ENCODE measurements at regions not wholly inside any gene's neighbourhood (a gene's known extent, or its start where the extent isn't known, plus 50 kb on each side); places are given as distances from the start of the nearest gene placed in this dataset.

DNA sequence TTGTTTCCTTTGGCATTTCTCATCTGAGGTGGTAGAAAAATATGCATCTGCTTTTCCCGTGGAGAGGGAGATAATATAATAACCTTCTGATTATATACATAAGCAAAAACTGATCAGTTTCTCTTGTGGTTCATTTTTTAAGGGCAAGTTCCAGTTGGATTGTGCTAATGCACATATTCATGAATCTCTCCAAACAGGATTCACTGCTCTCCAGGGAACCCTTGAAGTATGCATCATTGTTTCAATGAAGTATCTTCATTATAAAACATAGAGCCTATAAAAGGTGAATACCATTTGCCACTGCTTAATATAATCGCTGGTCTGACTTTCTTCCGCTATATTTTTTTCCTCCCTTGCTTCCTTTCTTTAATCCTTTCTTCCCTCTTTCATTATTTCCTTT lies 384.7 kb downstream of the FIGN start:
- ChIA-PET CTCF (no interaction called here), POLR2A (no interaction called here)
- DNase-seq (ENCODE audit: low spot score) (no peak), ATAC-seq (no peak)
- no peak overlapping the region for H3K4me3 Mint-ChIP-seq
- TF ChIP-seq, protein P1, sequence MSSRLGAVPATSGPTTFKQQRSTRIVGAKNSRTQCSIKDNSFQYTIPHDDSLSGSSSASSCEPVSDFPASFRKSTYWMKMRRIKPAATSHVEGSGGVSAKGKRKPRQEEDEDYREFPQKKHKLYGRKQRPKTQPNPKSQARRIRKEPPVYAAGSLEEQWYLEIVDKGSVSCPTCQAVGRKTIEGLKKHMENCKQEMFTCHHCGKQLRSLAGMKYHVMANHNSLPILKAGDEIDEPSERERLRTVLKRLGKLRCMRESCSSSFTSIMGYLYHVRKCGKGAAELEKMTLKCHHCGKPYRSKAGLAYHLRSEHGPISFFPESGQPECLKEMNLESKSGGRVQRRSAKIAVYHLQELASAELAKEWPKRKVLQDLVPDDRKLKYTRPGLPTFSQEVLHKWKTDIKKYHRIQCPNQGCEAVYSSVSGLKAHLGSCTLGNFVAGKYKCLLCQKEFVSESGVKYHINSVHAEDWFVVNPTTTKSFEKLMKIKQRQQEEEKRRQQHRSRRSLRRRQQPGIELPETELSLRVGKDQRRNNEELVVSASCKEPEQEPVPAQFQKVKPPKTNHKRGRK (CRISPR knock-in tag; IDR thresholded peaks at IDR 0.05; ENCODE audit: borderline replicate concordance): no peak
- TF ChIP-seq, protein P2, sequence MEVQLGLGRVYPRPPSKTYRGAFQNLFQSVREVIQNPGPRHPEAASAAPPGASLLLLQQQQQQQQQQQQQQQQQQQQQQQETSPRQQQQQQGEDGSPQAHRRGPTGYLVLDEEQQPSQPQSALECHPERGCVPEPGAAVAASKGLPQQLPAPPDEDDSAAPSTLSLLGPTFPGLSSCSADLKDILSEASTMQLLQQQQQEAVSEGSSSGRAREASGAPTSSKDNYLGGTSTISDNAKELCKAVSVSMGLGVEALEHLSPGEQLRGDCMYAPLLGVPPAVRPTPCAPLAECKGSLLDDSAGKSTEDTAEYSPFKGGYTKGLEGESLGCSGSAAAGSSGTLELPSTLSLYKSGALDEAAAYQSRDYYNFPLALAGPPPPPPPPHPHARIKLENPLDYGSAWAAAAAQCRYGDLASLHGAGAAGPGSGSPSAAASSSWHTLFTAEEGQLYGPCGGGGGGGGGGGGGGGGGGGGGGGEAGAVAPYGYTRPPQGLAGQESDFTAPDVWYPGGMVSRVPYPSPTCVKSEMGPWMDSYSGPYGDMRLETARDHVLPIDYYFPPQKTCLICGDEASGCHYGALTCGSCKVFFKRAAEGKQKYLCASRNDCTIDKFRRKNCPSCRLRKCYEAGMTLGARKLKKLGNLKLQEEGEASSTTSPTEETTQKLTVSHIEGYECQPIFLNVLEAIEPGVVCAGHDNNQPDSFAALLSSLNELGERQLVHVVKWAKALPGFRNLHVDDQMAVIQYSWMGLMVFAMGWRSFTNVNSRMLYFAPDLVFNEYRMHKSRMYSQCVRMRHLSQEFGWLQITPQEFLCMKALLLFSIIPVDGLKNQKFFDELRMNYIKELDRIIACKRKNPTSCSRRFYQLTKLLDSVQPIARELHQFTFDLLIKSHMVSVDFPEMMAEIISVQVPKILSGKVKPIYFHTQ (CRISPR knock-in tag; IDR thresholded peaks at IDR 0.05): no peak
- no peak for TF ChIP-seq NR1H2 (CRISPR knock-in tag; IDR thresholded peaks at IDR 0.05)
- TF ChIP-seq RELA (CRISPR knock-in tag; IDR thresholded peaks at IDR 0.05; ENCODE audit: borderline replicate concordance): no peak
- no peak for TF ChIP-seq ELF4 (CRISPR knock-in tag; IDR thresholded peaks at IDR 0.05; ENCODE audit: low read depth)
- no peak for TF ChIP-seq ZNF121 (CRISPR knock-in tag; IDR thresholded peaks at IDR 0.05)
- no peak for TF ChIP-seq SMAD3 (CRISPR knock-in tag; IDR thresholded peaks at IDR 0.05; ENCODE audit: borderline replicate concordance)
- no peak for TF ChIP-seq MYBL2 (CRISPR knock-in tag; IDR thresholded peaks at IDR 0.05)
- TF ChIP-seq GABPB1 (CRISPR knock-in tag; IDR thresholded peaks at IDR 0.05): no peak
- TF ChIP-seq SP1 (CRISPR knock-in tag; conservative IDR thresholded peaks at IDR 0.05): no peak
- TF ChIP-seq, protein P3, sequence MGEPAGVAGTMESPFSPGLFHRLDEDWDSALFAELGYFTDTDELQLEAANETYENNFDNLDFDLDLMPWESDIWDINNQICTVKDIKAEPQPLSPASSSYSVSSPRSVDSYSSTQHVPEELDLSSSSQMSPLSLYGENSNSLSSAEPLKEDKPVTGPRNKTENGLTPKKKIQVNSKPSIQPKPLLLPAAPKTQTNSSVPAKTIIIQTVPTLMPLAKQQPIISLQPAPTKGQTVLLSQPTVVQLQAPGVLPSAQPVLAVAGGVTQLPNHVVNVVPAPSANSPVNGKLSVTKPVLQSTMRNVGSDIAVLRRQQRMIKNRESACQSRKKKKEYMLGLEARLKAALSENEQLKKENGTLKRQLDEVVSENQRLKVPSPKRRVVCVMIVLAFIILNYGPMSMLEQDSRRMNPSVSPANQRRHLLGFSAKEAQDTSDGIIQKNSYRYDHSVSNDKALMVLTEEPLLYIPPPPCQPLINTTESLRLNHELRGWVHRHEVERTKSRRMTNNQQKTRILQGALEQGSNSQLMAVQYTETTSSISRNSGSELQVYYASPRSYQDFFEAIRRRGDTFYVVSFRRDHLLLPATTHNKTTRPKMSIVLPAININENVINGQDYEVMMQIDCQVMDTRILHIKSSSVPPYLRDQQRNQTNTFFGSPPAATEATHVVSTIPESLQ (CRISPR knock-in tag; IDR thresholded peaks at IDR 0.05): no peak
- no peak for TF ChIP-seq NFE2L1 (CRISPR knock-in tag; IDR thresholded peaks at IDR 0.05)
- peaks cover 46% of the 10 kb centered on the region for H3K4me1 Mint-ChIP-seq
- no peak overlapping the region for H3K27ac Mint-ChIP-seq
- no peaks in the 10 kb centered on the region for H3K36me3 Mint-ChIP-seq
- H3K9me3 Mint-ChIP-seq: no peaks in the 10 kb centered on the region
- H3K27me3 Mint-ChIP-seq (ENCODE audit: low read depth): peaks cover 8% of the 10 kb centered on the region

DNA sequence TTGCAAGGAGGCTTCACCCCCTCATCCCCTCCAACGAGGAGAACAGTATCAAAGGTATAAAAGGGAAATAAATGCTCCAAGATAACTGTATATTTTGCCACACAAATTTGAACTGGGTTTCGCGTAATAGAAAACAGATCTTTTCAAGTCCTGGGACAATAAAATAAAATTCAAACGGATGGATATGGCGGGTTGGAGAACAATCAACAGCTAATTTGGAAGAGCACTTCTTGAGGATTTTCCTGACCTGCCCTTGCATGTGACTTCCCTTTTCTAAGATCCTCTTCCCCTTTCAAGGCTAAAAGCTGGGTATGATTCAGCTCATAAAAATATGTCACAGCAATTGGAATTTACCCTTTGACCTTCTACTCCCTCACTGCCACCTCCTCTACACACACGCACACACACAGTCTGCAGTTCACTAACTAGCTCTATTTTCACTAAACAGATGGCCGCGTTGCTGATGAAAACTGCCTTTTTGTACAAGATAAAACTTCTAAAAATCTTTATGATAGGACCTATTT lies 386.9 kb downstream of the FIGN start:
- H3K4me1 Mint-ChIP-seq: peaks cover 50% of the 10 kb centered on the region
- peaks cover 8% of the 10 kb centered on the region for H3K27me3 Mint-ChIP-seq (ENCODE audit: low read depth)
- no peaks in the 10 kb centered on the region for H3K36me3 Mint-ChIP-seq
- no peak for ATAC-seq
- POLR2A ChIA-PET: no interaction called here
- no peak for DNase-seq (ENCODE audit: low spot score)
- CTCF ChIA-PET: interaction anchor here (1.5 to 2.3 kb wide), 2 partner anchors 167 to 530 kb away, joined by 4 to 6 read pairs; no protein-coding TSS in a partner anchor
- no peaks in the 10 kb centered on the region for H3K9me3 Mint-ChIP-seq
- peak overlapping the region; percentile 80 for H3K4me3 Mint-ChIP-seq
- H3K27ac Mint-ChIP-seq: peak overlapping the region; percentile 66; the same call in 1 of the 2 replicates
- TF ChIP-seq, protein P1 (CRISPR knock-in tag; IDR thresholded peaks at IDR 0.05; ENCODE audit: borderline replicate concordance): no peak
- TF ChIP-seq NR3C1 (CRISPR knock-in tag; conservative IDR thresholded peaks at IDR 0.05; ENCODE audit: low read depth) (no peak), ZNF263 (CRISPR knock-in tag; IDR thresholded peaks at IDR 0.05; ENCODE audit: low read depth) (no peak), GRHL2 (CRISPR knock-in tag; IDR thresholded peaks at IDR 0.05; ENCODE audit: insufficient replicate concordance, severe bottlenecking) (no peak), ZNF232 (CRISPR knock-in tag; IDR thresholded peaks at IDR 0.05) (no peak), NR2C2 (CRISPR knock-in tag; IDR thresholded peaks at IDR 0.05) (no peak), CBFB (CRISPR knock-in tag; IDR thresholded peaks at IDR 0.05; ENCODE audit: low read depth) (no peak), ZNF219 (CRISPR knock-in tag; IDR thresholded peaks at IDR 0.05; ENCODE audit: borderline replicate concordance) (no peak), PRRX2 (CRISPR knock-in tag; IDR thresholded peaks at IDR 0.05) (no peak)
- TF ChIP-seq, protein P4, sequence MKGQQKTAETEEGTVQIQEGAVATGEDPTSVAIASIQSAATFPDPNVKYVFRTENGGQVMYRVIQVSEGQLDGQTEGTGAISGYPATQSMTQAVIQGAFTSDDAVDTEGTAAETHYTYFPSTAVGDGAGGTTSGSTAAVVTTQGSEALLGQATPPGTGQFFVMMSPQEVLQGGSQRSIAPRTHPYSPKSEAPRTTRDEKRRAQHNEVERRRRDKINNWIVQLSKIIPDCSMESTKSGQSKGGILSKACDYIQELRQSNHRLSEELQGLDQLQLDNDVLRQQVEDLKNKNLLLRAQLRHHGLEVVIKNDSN (CRISPR knock-in tag; IDR thresholded peaks at IDR 0.05): no peak
- TF ChIP-seq, protein P5, sequence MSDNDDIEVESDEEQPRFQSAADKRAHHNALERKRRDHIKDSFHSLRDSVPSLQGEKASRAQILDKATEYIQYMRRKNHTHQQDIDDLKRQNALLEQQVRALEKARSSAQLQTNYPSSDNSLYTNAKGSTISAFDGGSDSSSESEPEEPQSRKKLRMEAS (CRISPR knock-in tag; IDR thresholded peaks at IDR 0.05): no peak
- TF ChIP-seq, protein P6, sequence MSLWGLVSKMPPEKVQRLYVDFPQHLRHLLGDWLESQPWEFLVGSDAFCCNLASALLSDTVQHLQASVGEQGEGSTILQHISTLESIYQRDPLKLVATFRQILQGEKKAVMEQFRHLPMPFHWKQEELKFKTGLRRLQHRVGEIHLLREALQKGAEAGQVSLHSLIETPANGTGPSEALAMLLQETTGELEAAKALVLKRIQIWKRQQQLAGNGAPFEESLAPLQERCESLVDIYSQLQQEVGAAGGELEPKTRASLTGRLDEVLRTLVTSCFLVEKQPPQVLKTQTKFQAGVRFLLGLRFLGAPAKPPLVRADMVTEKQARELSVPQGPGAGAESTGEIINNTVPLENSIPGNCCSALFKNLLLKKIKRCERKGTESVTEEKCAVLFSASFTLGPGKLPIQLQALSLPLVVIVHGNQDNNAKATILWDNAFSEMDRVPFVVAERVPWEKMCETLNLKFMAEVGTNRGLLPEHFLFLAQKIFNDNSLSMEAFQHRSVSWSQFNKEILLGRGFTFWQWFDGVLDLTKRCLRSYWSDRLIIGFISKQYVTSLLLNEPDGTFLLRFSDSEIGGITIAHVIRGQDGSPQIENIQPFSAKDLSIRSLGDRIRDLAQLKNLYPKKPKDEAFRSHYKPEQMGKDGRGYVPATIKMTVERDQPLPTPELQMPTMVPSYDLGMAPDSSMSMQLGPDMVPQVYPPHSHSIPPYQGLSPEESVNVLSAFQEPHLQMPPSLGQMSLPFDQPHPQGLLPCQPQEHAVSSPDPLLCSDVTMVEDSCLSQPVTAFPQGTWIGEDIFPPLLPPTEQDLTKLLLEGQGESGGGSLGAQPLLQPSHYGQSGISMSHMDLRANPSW (CRISPR knock-in tag; conservative IDR thresholded peaks at IDR 0.05; ENCODE audit: low read depth): no peak

All from WTC11 (cell line).